ENCODE measurements at regions not wholly inside any gene's neighbourhood (a gene's known extent, or its start where the extent isn't known, plus 50 kb on each side); places are given as distances from the start of the nearest gene placed in this dataset.

DNA sequence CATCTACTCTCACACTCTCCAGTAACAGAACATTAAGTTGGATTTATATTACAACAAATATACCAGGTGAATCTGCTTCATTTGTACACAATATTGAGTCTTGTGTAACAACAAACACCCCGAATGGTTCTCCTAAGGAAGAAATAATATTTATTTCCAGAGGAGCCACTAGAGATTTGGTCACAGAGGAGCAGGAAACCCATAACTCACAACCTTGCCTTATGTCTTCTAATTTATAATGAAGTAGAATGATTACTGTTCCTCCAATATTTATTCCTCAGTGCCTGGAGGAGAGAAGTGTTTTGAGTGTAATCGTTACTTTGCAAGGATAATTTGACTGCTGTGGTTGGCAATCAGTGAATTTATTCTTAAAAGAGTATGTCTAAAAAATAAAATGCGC, 1243.7 kb upstream of the PCDH20 start:
- no peaks in the 10 kb centered on the region for H3K27me3 ChIP-seq (ENCODE audit: insufficient read depth, low read length)
- Mint-ChIP-seq H3K27ac (no peak overlapping the region), H3K9me3 (no peaks in the 10 kb centered on the region), H3K27me3 (ENCODE audit: low read depth) (no peaks in the 10 kb centered on the region), H3K36me3 (ENCODE audit: insufficient read depth in 1 of 3, low read depth in 3 of 3) (no peaks in the 10 kb centered on the region), H3K4me1 (peaks cover 0 to 14% of the 10 kb centered on the region in 2 experiments; a peak in 1 of 4 replicates), H3K4me3 (no peak overlapping the region)
- no peaks in the 10 kb centered on the region for H3K79me1 ChIP-seq (ENCODE audit: insufficient read depth, low read depth, low read length, poor library complexity, severe bottlenecking)
- H3K56ac ChIP-seq (ENCODE audit: insufficient read length, low read depth, low read length), result no peak overlapping the region
- no peak overlapping the region for H2BK120ac ChIP-seq (ENCODE audit: low read depth, low read length, poor library complexity, severe bottlenecking)
- no peak overlapping the region for H3K23ac ChIP-seq (ENCODE audit: insufficient read length, low read depth, low read length)
- H3K79me2 ChIP-seq (ENCODE audit: insufficient read depth, low read length), result no peaks in the 10 kb centered on the region
- TF ChIP-seq, protein P1, sequence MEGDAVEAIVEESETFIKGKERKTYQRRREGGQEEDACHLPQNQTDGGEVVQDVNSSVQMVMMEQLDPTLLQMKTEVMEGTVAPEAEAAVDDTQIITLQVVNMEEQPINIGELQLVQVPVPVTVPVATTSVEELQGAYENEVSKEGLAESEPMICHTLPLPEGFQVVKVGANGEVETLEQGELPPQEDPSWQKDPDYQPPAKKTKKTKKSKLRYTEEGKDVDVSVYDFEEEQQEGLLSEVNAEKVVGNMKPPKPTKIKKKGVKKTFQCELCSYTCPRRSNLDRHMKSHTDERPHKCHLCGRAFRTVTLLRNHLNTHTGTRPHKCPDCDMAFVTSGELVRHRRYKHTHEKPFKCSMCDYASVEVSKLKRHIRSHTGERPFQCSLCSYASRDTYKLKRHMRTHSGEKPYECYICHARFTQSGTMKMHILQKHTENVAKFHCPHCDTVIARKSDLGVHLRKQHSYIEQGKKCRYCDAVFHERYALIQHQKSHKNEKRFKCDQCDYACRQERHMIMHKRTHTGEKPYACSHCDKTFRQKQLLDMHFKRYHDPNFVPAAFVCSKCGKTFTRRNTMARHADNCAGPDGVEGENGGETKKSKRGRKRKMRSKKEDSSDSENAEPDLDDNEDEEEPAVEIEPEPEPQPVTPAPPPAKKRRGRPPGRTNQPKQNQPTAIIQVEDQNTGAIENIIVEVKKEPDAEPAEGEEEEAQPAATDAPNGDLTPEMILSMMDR (conservative IDR thresholded peaks at IDR 0.05), result no peak
- no peak overlapping the region for H3K9ac ChIP-seq (ENCODE audit: extremely low read depth, insufficient read length, low read length)
- H2BK12ac ChIP-seq (ENCODE audit: insufficient read length, low read depth, low read length), result no peak overlapping the region
- no peak overlapping the region for H4K8ac ChIP-seq (replicated peaks; ENCODE audit: insufficient read length, low read depth, low read length)
- no peak overlapping the region for H2BK15ac ChIP-seq (ENCODE audit: low read depth, low read length)
- no peaks in the 10 kb centered on the region for H4K20me1 ChIP-seq (ENCODE audit: control insufficient read depth, insufficient read depth, insufficient read length)
- no peak overlapping the region for H3K14ac ChIP-seq (ENCODE audit: insufficient read depth, low read length)
- no peaks in the 10 kb centered on the region for H3K9me3 ChIP-seq (ENCODE audit: control insufficient read depth, low read depth, low read length)
- no peak overlapping the region for H2AFZ ChIP-seq (ENCODE audit: low read length)
- no peak overlapping the region for H3K27ac ChIP-seq (ENCODE audit: insufficient read length, low read depth, low read length)
- H3K4ac ChIP-seq (ENCODE audit: low read depth, low read length), result no peak overlapping the region
- DNase-seq, result no peak
- no peak overlapping the region for H2AK5ac ChIP-seq (ENCODE audit: insufficient read length, low read length)
- H3T11ph ChIP-seq (ENCODE audit: low read length), result no peak overlapping the region
- WGBS (ENCODE audit: extremely low coverage, insufficient read length, low lambda C conversion rate), result no CpG with 5 or more reads among the region's 3 CpGs
- H3K23me2 ChIP-seq (ENCODE audit: insufficient read length, low read depth, low read length, poor library complexity, severe bottlenecking), result no peaks in the 10 kb centered on the region
- H3K4me1 ChIP-seq (ENCODE audit: insufficient read depth, low read length), result no peaks in the 10 kb centered on the region
- no peak overlapping the region for H4K5ac ChIP-seq (ENCODE audit: insufficient read length, low read depth, low read length)
- no peak overlapping the region for H2BK20ac ChIP-seq (ENCODE audit: low read depth, low read length, poor library complexity, severe bottlenecking)
- H3K4me2 ChIP-seq (ENCODE audit: insufficient read depth, insufficient read length, low read length), result no peak overlapping the region
- no peak overlapping the region for H2BK5ac ChIP-seq (ENCODE audit: insufficient read length, low read length)
- no peak overlapping the region for H3K18ac ChIP-seq (ENCODE audit: insufficient read length, low read depth, low read length)
- no peak overlapping the region for H4K91ac ChIP-seq (ENCODE audit: insufficient read length, low read depth, low read length)
